Activated CD4-positive, alpha-beta T cell treated with anti-CD3 and anti-CD28 coated beads, Interleukin-2, Interleukin-6, amounts not matched to agents 100 ng/mL and 50 ng/mL, durations not matched to agents 16 hours and 8 hours (primary cell): ENCODE measurements at regions not wholly inside any gene's neighbourhood (a gene's known extent, or its start where the extent isn't known, plus 50 kb on each side); places are given as distances from the start of the nearest gene placed in this dataset.
"Not testable (repeated sequence)": the region's sequence is repeated elsewhere in the genome, so short reads cannot be mapped to it uniquely, and the experiment has no call there.

Source experiments
- DNase-seq: peaks from one replicate; pipeline ENCODE4 v3.0.0-alpha.2; 2020

GRCh38 chr16:21516705-21517040 lies 82.7 kb upstream of the METTL9 start:
- not testable (repeated sequence) for DNase-seq

- not testable (repeated sequence) for DNase-seq
Measured at GRCh38 chr16:21517263-21517662, 82.1 kb upstream of the METTL9 start.

GRCh38 chr16:21519361-21520133 lies 79.8 kb upstream of the METTL9 start:
- DNase-seq, result peak; percentile 88

DNA sequence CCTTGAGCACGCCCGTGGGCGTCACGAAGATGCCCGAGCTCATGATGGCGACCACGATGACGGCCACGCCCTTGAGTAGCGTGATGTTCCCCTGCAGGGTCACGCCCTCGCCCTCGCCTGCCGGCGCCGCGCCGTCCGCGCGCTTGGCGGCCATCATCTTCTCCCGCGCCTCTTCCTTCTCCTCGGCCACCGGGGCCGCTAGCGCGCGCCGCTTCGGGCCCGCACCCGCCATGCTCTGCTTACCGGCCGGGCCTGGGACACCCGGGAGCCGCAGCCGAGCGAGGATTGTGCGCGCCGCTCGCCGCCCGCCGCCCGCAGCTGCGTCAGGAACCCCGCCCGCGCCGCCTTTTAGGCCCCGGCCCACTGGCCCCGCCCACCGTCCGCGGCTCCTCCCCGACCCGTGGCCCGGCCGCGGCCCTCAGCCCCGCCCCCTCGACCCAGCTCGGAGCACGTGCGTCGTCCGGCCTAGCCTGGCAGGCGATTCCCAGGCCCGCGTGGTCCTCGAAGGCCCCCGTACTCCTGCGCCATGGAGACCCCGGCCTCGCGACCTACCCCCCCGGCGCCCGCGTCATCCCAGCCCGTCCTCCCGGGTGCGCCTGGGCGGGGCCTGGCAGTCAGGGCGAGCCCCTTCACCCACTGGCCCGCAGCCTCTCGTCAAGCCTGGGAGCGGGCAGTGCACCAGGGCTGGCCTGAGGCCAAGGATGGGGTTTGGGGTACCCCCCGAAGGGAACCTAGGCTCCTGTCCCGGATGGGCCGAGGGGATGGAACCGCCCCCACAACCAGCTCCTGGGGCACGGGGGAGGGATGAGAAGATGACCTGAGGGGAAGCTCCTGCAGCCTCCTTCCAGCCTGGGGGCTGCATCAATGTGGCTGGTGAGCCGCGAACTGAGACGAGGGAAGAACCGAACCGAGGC lies 79.0 kb upstream of the METTL9 start:
- DNase-seq, result peak; percentile 100

DNA sequence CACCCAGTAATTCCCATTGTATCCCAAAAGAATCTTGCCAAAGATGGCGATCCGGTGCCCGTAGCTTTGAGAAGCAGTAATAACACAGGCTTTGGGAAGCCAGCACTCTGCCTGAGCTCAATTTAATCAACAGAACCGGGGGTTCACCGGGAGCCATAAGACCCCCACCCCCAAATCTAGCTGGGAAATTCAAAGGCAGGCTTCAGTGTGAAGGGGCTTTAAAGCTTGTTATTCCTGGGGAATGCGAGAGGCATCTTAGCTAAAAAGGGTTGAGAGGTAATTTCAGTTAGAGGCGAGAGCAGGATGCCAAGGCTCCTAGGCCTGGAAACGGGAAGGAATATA lies 78.4 kb upstream of the METTL9 start:
- not testable (repeated sequence) for DNase-seq

DNA sequence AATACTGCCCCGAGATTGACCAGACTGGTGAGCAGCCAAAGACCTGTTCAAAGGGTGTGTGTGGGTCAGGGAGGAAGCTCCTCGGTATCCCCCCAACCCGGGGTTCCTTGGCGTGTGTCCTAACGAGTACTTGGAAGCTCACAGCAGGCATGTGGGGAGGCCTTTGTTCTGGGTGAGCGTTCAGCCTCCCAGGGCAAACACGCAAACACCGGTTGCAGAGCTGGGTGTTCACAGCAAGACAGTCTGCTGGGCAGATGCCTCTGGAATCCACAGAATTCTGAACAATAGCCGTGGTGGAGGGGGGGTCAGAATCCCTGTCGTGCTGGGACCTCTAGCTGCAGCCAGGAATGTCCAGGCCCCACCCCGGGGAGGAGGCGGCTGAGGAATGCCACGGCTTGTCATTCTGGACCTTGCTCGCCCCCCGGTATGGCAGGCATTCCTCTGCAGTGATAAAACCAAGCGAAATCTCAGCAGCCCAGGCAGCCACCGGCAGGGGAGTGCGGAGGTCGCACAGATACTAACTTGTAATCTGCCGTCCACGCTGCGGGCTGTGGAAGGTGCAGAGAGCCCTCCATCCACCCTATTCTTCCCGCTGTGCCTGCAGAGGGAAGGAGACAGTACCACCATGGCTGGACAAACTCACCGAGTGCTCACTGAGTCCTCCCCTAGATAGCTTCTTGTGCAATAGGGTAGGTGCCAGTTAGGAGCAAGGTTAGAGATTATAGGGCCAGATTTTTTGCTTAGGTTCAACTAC lies 77.8 kb upstream of the METTL9 start:
- not testable (repeated sequence) for DNase-seq

- DNase-seq, result not testable (repeated sequence)
Measured at GRCh38 chr16:21522846-21523245, 76.5 kb upstream of the METTL9 start.

DNA sequence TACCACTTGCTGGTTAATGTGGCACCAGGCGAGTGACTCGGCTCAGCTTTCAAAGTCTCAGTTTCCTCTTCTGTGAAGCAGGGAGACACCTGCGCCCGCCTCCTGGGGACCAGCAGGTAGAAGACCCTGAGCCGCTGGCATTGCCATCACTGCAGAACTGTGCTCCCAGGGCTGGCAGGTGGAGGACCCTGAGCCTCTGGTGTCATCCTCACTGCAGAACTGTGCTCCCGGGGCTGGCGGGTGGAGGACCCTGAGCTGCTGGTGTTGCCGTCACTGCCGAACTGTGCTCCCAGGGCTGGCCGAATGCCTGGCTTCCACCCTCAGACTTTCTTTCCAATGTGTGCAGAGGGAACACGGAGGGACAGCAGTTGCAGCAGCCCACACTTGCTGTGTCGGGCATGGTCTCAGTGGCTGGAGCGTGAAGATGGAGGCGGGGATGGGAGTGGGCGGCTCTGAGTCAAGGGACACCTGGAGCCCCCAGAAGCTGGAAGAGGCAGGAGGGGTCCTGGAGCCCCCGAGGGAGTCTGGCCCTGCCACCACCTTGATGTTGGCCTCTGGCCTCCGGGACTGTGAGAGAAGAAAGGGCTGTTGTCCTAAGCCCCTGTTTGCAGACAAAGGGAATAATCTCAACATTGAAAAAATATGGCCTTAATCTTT lies 75.8 kb upstream of the METTL9 start:
- DNase-seq, result no peak

DNA sequence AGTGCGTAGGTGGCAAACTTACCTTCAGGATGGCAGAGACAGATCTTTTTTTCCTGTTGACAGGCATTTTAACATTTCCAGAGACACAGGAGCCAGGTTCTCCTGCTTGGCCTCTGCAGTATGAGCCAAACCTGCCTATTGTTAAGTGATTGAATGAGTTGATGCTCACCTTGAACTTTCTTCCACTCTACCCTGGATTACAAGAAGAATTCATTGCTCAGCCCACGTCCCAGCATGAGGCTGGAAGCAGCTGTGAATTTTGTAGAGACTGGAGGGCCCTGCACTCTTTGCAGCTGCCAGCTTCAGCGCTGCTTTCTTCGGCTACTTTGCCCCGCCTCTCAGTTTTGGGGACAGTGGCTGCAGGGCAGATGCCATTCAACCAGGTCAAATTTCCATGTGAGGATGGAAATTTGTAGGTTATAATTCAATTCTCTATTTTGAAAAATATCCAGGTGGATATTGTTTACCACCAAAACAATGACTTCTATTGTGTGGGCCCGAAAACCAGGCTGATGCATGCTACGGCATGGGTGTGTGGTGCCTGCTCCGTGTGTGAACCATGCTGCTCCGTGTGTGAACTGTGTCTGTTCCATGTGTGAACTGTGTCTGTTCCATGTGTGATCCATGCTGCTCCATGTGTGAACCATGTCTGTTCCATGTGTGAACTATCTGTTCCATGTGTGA lies 75.2 kb upstream of the METTL9 start:
- no peak for DNase-seq

DNA sequence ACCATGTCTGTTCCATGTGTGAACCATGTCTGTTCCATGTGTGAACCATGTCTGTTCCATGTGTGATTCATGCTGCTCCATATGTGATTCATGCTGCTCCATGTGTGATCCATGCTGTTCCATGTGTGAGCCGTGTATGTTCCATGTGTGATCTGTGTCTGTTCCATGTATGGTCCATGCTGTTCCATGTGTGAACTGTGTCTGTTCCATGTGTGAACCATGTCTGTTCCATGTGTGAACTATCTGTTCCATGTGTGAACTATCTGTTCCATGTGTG lies 74.7 kb upstream of the METTL9 start:
- DNase-seq, result not testable (repeated sequence)

GRCh38 chr16:21525029-21525895 lies 74.1 kb upstream of the METTL9 start:
- not testable (repeated sequence) for DNase-seq

GRCh38 chr16:21525956-21526922 lies 73.1 kb upstream of the METTL9 start:
- not testable (repeated sequence) for DNase-seq

- DNase-seq, result no peak
Measured at GRCh38 chr16:21526923-21527807, 72.2 kb upstream of the METTL9 start.

DNA sequence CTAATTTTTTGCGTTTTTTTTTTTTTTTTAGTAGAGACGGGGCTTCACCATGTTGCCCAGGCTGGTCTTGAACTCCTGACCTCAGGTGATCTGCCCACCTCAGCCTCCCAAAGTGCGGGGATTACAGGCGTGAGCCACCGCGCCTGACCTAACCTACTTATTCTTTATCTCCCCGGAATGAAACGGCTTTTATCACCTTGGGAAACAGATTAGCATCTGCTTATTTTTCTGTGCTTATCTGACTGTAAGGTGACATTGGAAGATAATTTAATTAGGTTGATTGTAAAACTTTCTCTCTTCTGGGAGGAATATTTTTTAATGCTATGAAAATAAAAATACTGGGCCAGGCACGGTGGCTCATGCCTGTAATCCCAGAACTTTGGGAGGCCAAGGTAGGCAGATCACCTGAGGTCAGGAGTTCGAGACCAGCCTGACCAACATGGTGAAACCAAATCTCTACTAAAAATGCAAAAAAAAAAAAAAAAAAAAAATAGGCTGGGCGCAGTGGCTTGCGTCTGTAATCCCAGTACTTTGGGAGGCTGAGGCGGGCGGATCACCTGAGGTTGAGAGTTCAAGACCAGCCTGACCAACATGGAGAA lies 70.2 kb upstream of the METTL9 start:
- DNase-seq, result not testable (repeated sequence)

DNA sequence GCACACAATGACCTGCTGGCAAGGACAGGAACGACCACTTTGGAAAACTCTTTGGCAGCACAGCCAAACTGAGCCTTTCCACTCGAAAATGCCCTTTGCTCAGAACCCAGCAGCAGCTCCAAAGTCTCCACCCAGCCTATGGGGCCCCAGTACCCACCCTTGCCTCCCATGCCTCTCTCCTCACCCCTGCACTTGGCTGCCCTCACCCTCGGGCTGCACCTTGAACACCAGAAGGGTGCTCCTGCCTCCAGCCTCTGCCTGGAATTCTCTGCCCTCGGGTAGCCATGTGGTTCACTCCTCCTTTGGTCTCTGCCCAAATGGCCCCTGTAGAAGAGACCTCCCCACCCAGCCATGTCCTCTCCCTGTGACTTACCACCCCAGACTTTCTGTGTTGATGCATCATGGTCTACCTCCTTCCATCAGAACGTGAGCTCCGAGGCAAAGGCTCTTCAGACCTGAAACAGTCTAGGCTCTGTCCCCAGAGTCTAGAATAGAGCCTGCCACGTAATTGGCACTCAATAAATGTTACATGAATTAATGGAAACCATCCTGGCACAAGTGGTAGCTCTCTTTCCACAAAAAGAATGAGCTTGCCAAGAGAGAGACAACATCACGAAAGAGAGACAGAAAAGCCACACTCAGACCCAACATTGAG lies 68.5 kb upstream of the METTL9 start:
- DNase-seq, result not testable (repeated sequence)

DNA sequence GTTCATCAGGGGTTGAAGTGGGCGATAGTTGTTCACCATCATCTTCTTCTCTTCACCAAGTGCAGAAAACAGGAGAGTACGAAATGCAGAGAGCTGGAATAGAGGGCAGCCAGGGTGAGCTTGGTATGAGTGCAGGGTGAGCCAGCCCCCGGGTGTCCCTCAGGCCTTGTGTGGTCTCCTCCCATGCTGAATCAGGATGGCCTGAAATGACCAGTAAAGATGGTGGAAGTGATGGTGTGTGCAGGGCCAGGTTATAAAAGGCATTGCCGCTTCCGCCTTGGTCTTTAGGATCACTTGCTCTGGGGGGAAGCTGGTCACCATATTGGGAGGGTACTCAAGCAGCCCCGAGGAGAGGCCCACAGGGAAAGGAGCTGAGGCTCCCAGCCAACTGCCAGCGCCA lies 66.4 kb upstream of the METTL9 start:
- not testable (repeated sequence) for DNase-seq

- not testable (repeated sequence) for DNase-seq
Measured at GRCh38 chr16:21533474-21533873, 65.9 kb upstream of the METTL9 start.

DNA sequence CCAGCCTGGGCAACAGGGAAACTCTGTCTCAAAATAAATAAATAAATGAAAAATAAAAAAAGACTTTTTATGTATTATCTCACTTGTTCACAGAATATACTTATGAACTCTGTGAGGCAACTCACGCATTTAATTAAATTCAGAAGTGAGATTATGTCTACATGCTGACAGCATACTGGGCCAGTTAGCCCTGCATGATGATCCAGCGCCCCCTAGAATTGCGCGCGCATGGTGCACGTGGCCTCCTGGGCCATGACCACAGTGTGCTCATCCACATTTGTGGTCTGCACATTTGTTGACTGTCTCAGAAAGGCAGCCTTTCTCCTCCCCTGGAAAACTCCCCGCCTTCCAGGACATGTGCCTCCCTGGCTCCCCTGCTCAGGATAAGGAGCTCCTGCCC lies 64.8 kb upstream of the METTL9 start:
- DNase-seq, result peak; percentile 36
